K562 (cell line): ENCODE measurements at regions not wholly inside any gene's neighbourhood (a gene's known extent, or its start where the extent isn't known, plus 50 kb on each side); places are given as distances from the start of the nearest gene placed in this dataset.

ENCODE experiments used
- ATAC-seq: fragments of 200-7000 bp; cut with Tn5 transposase; 3 replicates; pipeline ENCODE4 v1.9.1; 2020; ENCODE audit warnings: moderate library complexity
- BruUV-seq: library from RNA; stranded (reverse); fragments of 400-500 nt; replicated peaks from 2 replicates; lab custom pipeline; 2021; lab: Mats Ljungman, UMichigan
- CTCF ChIA-PET: fragments of 300-600 bp; formaldehyde crosslinking; extraction: SDS; loops from one replicate; lab custom pipeline; 2021; ENCODE audit warnings: low intra/inter-chr PET ratio; lab: Yijun Ruan, JAX
- POLR2A ChIA-PET: fragments of 300-600, 350-650 bp; sonication (Branson Sonifier 250); formaldehyde crosslinking; extraction: SDS; loops from one replicate; lab custom pipeline; 2021; ENCODE audit warnings: antibody characterized with exemption, inconsistent platforms; lab: Yijun Ruan, JAX
- DNase-seq, 4 experiments: peaks; one replicate each; pipeline versions ENCODE4 v3.0.0 to v3.0.0-alpha.2; 2011 to 2018; ENCODE audit warnings: low spot score in 3 of 4, mixed read lengths in 3 of 4; ENCODE audit errors: extremely low read depth in 1 of 4
- FAIRE-seq: peaks from 2 replicates; lab custom pipeline; 2011; peaks lifted over from hg19 to GRCh38; lab: Jason Lieb, UNC
- H2AFZ ChIP-seq: 2 replicates; pipeline ENCODE4 v1.6.0; 2011; ENCODE audit warnings: low read depth, low read length, control low read depth, inconsistent platforms
- H3K27ac ChIP-seq: fragments of 200-600 bp; 3 replicates; pipeline ENCODE4 v1.8.0; 2011; ENCODE audit warnings: low read depth, mild to moderate bottlenecking, control low read depth, inconsistent platforms, low read length, moderate library complexity, mixed read lengths; ENCODE audit errors: extremely low read depth
- H3K27me3 ChIP-seq, 2 experiments: fragments of 300-600 bp in 1 of 2; 2 replicates in 1 of 2; 3 replicates in 1 of 2; pipeline versions ENCODE4 v1.6.0 to v1.8.0; 2011; ENCODE audit warnings: inconsistent platforms in 2 of 2, low read length in 2 of 2, mild to moderate bottlenecking in 1 of 2, mixed read lengths in 1 of 2, moderate library complexity in 1 of 2; ENCODE audit not compliant: control insufficient read depth in 2 of 2, insufficient read depth in 2 of 2
- H3K36me3 ChIP-seq: fragments of 300-600 bp; 3 replicates; pipeline ENCODE4 v1.8.0; 2011; ENCODE audit warnings: mild to moderate bottlenecking, low read length, inconsistent platforms; ENCODE audit not compliant: control insufficient read depth, insufficient read depth
- H3K4me1 ChIP-seq, 2 experiments: fragments of 200-600 bp in 1 of 2; replicated peaks in 1 of 2; 2 replicates in 1 of 2; 3 replicates in 1 of 2; pipeline versions ENCODE4 v1.5.1 to v1.8.0; 2011; ENCODE audit warnings: inconsistent platforms in 2 of 2, low read length in 2 of 2, mild to moderate bottlenecking in 1 of 2, mixed read lengths in 1 of 2, moderate library complexity in 1 of 2; ENCODE audit not compliant: control insufficient read depth in 2 of 2, insufficient read depth in 2 of 2
- H3K4me2 ChIP-seq: 2 replicates; pipeline ENCODE4 v1.6.1; 2011; ENCODE audit warnings: low read length, control low read depth, inconsistent platforms, mixed read lengths; ENCODE audit not compliant: insufficient read depth
- H3K4me3 ChIP-seq: fragments of 200-600 bp; sonication (generic), shearing (Covaris generic); 2 replicates; pipeline ENCODE4 v1.5.1; 2016; ENCODE audit warnings: control low read depth, inconsistent platforms
- H3K79me2 ChIP-seq: fragments of 200-600 bp; 3 replicates; pipeline ENCODE4 v1.8.0; 2011; ENCODE audit warnings: low read length, inconsistent platforms; ENCODE audit not compliant: control insufficient read depth, insufficient read depth
- H3K9ac ChIP-seq, 2 experiments: 2 replicates each; pipeline versions ENCODE4 v1.6.0 to v1.6.1; 2011; ENCODE audit warnings: low read depth in 2 of 2, low read length in 2 of 2, control low read depth in 1 of 2, inconsistent platforms in 1 of 2, mild to moderate bottlenecking in 1 of 2, mixed read lengths in 1 of 2; ENCODE audit not compliant: insufficient read depth in 1 of 2
- H3K9me1 ChIP-seq: one replicate; pipeline ENCODE4 v1.6.0; 2011; ENCODE audit warnings: inconsistent platforms, mild to moderate bottlenecking, low read length, moderate library complexity; ENCODE audit not compliant: control insufficient read depth, insufficient read depth
- H3K9me3 ChIP-seq: replicated peaks from 2 replicates; pipeline ENCODE4 v1.5.1; 2011; ENCODE audit warnings: low read depth, low read length, inconsistent platforms; ENCODE audit not compliant: control insufficient read depth, insufficient read depth
- H4K20me1 ChIP-seq: replicated peaks from 2 replicates; pipeline ENCODE4 v1.6.1; 2011; ENCODE audit warnings: low read length, inconsistent platforms, mixed read lengths; ENCODE audit not compliant: control insufficient read depth, insufficient read depth
- BACH1 ChIP-seq: fragments of 200-800 bp; sonication (Bioruptor generic); IDR thresholded peaks from 2 replicates; pipeline ENCODE4 v1.6.1; 2016; ENCODE audit warnings: missing genetic modification characterization, missing compliant biosample characterization
- C11orf30 ChIP-seq: fragments of 450-650 bp; IDR thresholded peaks from 2 replicates; pipeline ENCODE4 v1.6.1; 2016; ENCODE audit warnings: low read depth, mild to moderate bottlenecking
- GATAD2B ChIP-seq: fragments of 450-650 bp; IDR thresholded peaks from 2 replicates; pipeline ENCODE4 v1.6.1; 2017; ENCODE audit warnings: mild to moderate bottlenecking, borderline replicate concordance
- HDAC2 ChIP-seq: fragments of 450-650 bp; IDR thresholded peaks from 2 replicates; pipeline ENCODE4 v1.6.1; 2016; ENCODE audit warnings: mild to moderate bottlenecking
- HES1 ChIP-seq: fragments of 450-650 bp; IDR thresholded peaks from 2 replicates; pipeline ENCODE4 v1.6.1; 2016; ENCODE audit warnings: low read depth, mild to moderate bottlenecking, moderate library complexity
- HSF4 ChIP-seq: fragments of 250-450 bp; sonication (Bioruptor Pico); IDR thresholded peaks from 2 replicates; pipeline ENCODE4 v2.1.2; 2022; ENCODE audit warnings: mild to moderate bottlenecking, moderate library complexity, borderline replicate concordance
- MAFF ChIP-seq: IDR thresholded peaks from 2 replicates; pipeline ENCODE4 v1.6.1; 2012; ENCODE audit warnings: low read length, improper control_type of control experiment
- THAP7 ChIP-seq: fragments of 250-450 bp; sonication (Bioruptor Pico); IDR thresholded peaks from 2 replicates; pipeline ENCODE4 v1.5.0; 2021
- ZKSCAN1 ChIP-seq: fragments of 150-350 bp; IDR thresholded peaks from 2 replicates; pipeline ENCODE4 v1.6.1; 2016; ENCODE audit warnings: low read depth, low read length
- ZNF121 ChIP-seq: sonication (generic); formaldehyde crosslinking; conservative IDR thresholded peaks from 2 replicates; pipeline ENCODE4 v1.8.0; 2022; ENCODE audit warnings: missing genetic modification reagents
- ZNF316 ChIP-seq: fragments of 450-650 bp; IDR thresholded peaks from 2 replicates; pipeline ENCODE4 v1.6.1; 2016
- WGBS: fragments of 100-300 bp; shearing (Covaris generic); methylation state at CpG from one replicate; pipeline ENCODE4 v1.1.6; 2016; ENCODE audit warnings: low coverage, mixed read lengths; ENCODE audit not compliant: insufficient coverage; ENCODE audit errors: missing lambda C conversion rate; 5-methylcytosine and 5-hydroxymethylcytosine counted together
- in situ Hi-C: fragments of 300-500 bp; cut with MboI; formaldehyde crosslinking; loops from 4 replicates; pipeline ENCODE4 v1.15.0; 2018; ENCODE audit warnings: inconsistent platforms, mixed read lengths
- intact Hi-C: fragments of 100-400 bp; cut with micrococcal nuclease; formaldehyde crosslinking; loops from 2 replicates; pipeline ENCODE4 v1.14.2; 2022
- TF ChIP-seq, protein P1 (sequence below), 2 experiments: fragments of 200-800 bp in 1 of 2; sonication (Bioruptor generic) in 1 of 2; sonication (generic) in 1 of 2; formaldehyde crosslinking in 1 of 2; IDR thresholded peaks in 1 of 2; conservative IDR thresholded peaks in 1 of 2; 2 replicates each; pipeline versions ENCODE4 v1.5.0 to v1.6.1; 2016 to 2020; ENCODE audit warnings: missing compliant biosample characterization in 1 of 2, missing genetic modification characterization in 1 of 2, missing genetic modification reagents in 1 of 2
- TF ChIP-seq, protein P2 (sequence below): fragments of 250-450 bp; sonication (Bioruptor Pico); IDR thresholded peaks from 2 replicates; pipeline ENCODE4 v1.6.1; 2021; ENCODE audit warnings: mild to moderate bottlenecking

DNA sequence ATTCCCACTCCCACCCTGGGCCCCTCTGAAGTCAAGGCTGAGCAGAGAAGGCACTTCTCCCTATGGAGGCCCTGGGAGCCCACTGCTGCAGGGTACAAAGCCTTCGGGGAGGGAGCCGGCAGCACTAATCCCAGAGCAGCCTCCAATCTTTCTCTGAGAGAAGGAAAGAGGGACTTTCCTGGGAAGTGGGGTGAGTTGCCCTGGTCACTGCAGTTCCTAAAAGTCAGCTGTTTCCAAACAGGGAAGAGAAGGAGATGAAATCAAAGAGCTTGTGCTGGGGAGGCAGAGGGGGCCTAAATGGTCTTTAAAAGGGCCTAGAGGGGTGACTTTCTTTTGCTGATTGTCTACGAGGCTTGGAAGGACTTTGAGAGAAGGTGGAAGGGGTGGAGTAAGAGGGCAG lies 264.7 kb downstream of the TNS1 start (continued):
- TF ChIP-seq, protein P1, sequence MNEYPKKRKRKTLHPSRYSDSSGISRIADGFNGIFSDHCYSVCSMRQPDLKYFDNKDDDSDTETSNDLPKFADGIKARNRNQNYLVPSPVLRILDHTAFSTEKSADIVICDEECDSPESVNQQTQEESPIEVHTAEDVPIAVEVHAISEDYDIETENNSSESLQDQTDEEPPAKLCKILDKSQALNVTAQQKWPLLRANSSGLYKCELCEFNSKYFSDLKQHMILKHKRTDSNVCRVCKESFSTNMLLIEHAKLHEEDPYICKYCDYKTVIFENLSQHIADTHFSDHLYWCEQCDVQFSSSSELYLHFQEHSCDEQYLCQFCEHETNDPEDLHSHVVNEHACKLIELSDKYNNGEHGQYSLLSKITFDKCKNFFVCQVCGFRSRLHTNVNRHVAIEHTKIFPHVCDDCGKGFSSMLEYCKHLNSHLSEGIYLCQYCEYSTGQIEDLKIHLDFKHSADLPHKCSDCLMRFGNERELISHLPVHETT (CRISPR knock-in tag; conservative IDR thresholded peaks at IDR 0.05 in 1 of 2, IDR thresholded peaks at IDR 0.05 in 1 of 2) = no peak
- TF ChIP-seq, all 486 proteins: peak for 0

- intact Hi-C loops = no loop called here
- Histone ChIP-seq H3K27ac (no peak overlapping the region), H3K4me2 (no peak overlapping the region), H3K9me1 (no peaks in the 10 kb centered on the region), H3K4me3 (no peak overlapping the region), H3K36me3 (no peaks in the 10 kb centered on the region), H4K20me1 (no peaks in the 10 kb centered on the region), H3K9me3 (no peaks in the 10 kb centered on the region), H3K27me3 (peaks cover 0 to 10% of the 10 kb centered on the region in 2 experiments; a peak in 2 of 5 replicates), H3K79me2 (no peaks in the 10 kb centered on the region), H3K4me1 (0 out of 5 replicates have a peak, but pooled peaks cover 0 to 2% of the 10 kb centered on the region in 2 experiments), H3K9ac (no peak overlapping the region), H2AFZ (no peak overlapping the region)
- 3% methylated on average over 3 of the region's 3 CpGs for whole genome bisulfite sequencing
- ATAC-seq = peak; percentile 65; the same call in 2 of the 3 replicates
- BruUV-seq = no TSS peak
- ChIA-PET CTCF (no interaction called here), POLR2A (interaction anchor here (0.6 kb wide), 1 partner anchor 765 kb away, joined by 3 read pairs; no protein-coding TSS in a partner anchor)
- peak in 2 of 4 experiments; percentile 11 to 16 for DNase-seq
- FAIRE-seq = no peak
- in situ Hi-C loops = no loop called here
- TF ChIP-seq THAP7 (no peak), BACH1 (tag) (peak; percentile 42; the same call in 1 of the 2 replicates), ZNF121 (CRISPR knock-in tag) (no peak), HDAC2 (no peak), HSF4 (CRISPR knock-in tag) (no peak), C11orf30 (peak; percentile 96), ZNF316 (peak; percentile 98), MAFF (peak; percentile 97), HES1 (no peak), GATAD2B (no peak), ZKSCAN1 (no peak)
- TF ChIP-seq, protein P2, sequence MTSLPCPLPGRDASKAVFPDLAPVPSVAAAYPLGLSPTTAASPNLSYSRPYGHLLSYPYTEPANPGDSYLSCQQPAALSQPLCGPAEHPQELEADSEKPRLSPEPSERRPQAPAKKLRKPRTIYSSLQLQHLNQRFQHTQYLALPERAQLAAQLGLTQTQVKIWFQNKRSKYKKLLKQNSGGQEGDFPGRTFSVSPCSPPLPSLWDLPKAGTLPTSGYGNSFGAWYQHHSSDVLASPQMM (CRISPR knock-in tag) = no peak
Observed at GRCh38 chr2:217736776-217737550, 265.8 kb downstream of the TNS1 start.
